ENCODE measurements at regions not wholly inside any gene's neighbourhood (a gene's known extent, or its start where the extent isn't known, plus 50 kb on each side); places are given as distances from the start of the nearest gene placed in this dataset.
A peak's percentile ranks its signal among the peaks of the same experiment; 100 is the strongest.

- ATAC-seq (no peak), DNase-seq (ENCODE audit: low spot score) (no peak)
- no peaks in the 10 kb centered on the region for H3K36me3 Mint-ChIP-seq (ENCODE audit: low read depth)
- Histone ChIP-seq H3F3A (replicated peaks; ENCODE audit: low read depth) (no peaks in the 10 kb centered on the region), H4K20me1 (replicated peaks; ENCODE audit: insufficient read depth) (no peaks in the 10 kb centered on the region), H3K4me2 (no peak overlapping the region), H2AFZ (no peak overlapping the region), H3K79me2 (replicated peaks; ENCODE audit: insufficient read depth) (no peaks in the 10 kb centered on the region), H3K4me3 (no peak overlapping the region), H3K27me3 (ENCODE audit: insufficient read depth) (no peaks in the 10 kb centered on the region), H3K4me1 (ENCODE audit: insufficient read depth) (peaks cover 6% of the 10 kb centered on the region), H3K9me2 (ENCODE audit: insufficient read depth) (no peaks in the 10 kb centered on the region), H3K36me3 (ENCODE audit: insufficient read depth) (no peaks in the 10 kb centered on the region), H3K27ac (ENCODE audit: low read depth) (no peak overlapping the region)
- no peak overlapping the region for H3K4me3 Mint-ChIP-seq
- H3K27me3 Mint-ChIP-seq (ENCODE audit: insufficient read depth, low read depth, poor library complexity), result no peaks in the 10 kb centered on the region
- TF ChIP-seq ETS1 (IDR thresholded peaks at IDR 0.05) (no peak), STAT1 (IDR thresholded peaks at IDR 0.05; ENCODE audit: unreplicated experiment) (no peak), REST (IDR thresholded peaks at IDR 0.05; ENCODE audit: unreplicated experiment) (no peak)
- peaks cover 20% of the 10 kb centered on the region for H3K4me1 Mint-ChIP-seq
- H3K9me3 Mint-ChIP-seq, result no peaks in the 10 kb centered on the region
- no peak overlapping the region for H3K27ac Mint-ChIP-seq
Observed at GRCh38 chr10:107540981-107541380, 376.5 kb upstream of the SORCS1 start.

GRCh38 chr10:107529350-107529749, 364.8 kb upstream of the SORCS1 start:
- Histone ChIP-seq H2AFZ (no peak overlapping the region), H3K36me3 (ENCODE audit: insufficient read depth) (no peaks in the 10 kb centered on the region), H3K9me2 (ENCODE audit: insufficient read depth) (no peaks in the 10 kb centered on the region), H3K79me2 (replicated peaks; ENCODE audit: insufficient read depth) (no peaks in the 10 kb centered on the region), H3F3A (replicated peaks; ENCODE audit: low read depth) (no peaks in the 10 kb centered on the region), H4K20me1 (replicated peaks; ENCODE audit: insufficient read depth) (no peaks in the 10 kb centered on the region), H3K4me3 (no peak overlapping the region), H3K4me1 (ENCODE audit: insufficient read depth) (peaks cover 5% of the 10 kb centered on the region; the same call in 1 of the 2 replicates), H3K27ac (ENCODE audit: low read depth) (peak overlapping the region; percentile 67; the same call in 1 of the 2 replicates), H3K27me3 (ENCODE audit: insufficient read depth) (no peaks in the 10 kb centered on the region), H3K4me2 (no peak overlapping the region)
- Mint-ChIP-seq H3K4me1 (peaks cover 17% of the 10 kb centered on the region; the same call in 2 of the 3 replicates), H3K9me3 (no peaks in the 10 kb centered on the region), H3K36me3 (ENCODE audit: low read depth) (no peaks in the 10 kb centered on the region), H3K27ac (no peak overlapping the region), H3K27me3 (ENCODE audit: insufficient read depth, low read depth, poor library complexity) (no peaks in the 10 kb centered on the region), H3K4me3 (no peak overlapping the region)
- ATAC-seq (no peak), DNase-seq (ENCODE audit: low spot score) (peak; percentile 40)
- no peak for TF ChIP-seq EZH2 (IDR thresholded peaks at IDR 0.05; ENCODE audit: low read depth, unreplicated experiment)
- TF ChIP-seq ETS1 (IDR thresholded peaks at IDR 0.05), result no peak
- no peak for TF ChIP-seq CTCF (conservative IDR thresholded peaks at IDR 0.05; ENCODE audit: low read depth in 2 of 2)
- TF ChIP-seq NANOG (IDR thresholded peaks at IDR 0.05; ENCODE audit: borderline replicate concordance), result no peak
- no peak for TF ChIP-seq POLR2AphosphoS5 (IDR thresholded peaks at IDR 0.05; ENCODE audit: low read depth)
- TF ChIP-seq ZNF462 (CRISPR knock-in tag; IDR thresholded peaks at IDR 0.05), result no peak

Measured in GM23338 (cell line).